K562 (cell line): ENCODE measurements at regions not wholly inside any gene's neighbourhood (a gene's known extent, or its start where the extent isn't known, plus 50 kb on each side); places are given as distances from the start of the nearest gene placed in this dataset.

Experiments used
- ATAC-seq: fragments of 200-7000 bp; cut with Tn5 transposase; 3 replicates; pipeline ENCODE4 v1.9.1; 2020; ENCODE audit warnings: moderate library complexity
- BruUV-seq: library from RNA; stranded (reverse); fragments of 400-500 nt; replicated peaks from 2 replicates; lab custom pipeline; 2021; lab: Mats Ljungman, UMichigan
- CTCF ChIA-PET: fragments of 300-600 bp; formaldehyde crosslinking; extraction: SDS; loops from one replicate; lab custom pipeline; 2021; ENCODE audit warnings: low intra/inter-chr PET ratio; lab: Yijun Ruan, JAX
- POLR2A ChIA-PET: fragments of 300-600, 350-650 bp; sonication (Branson Sonifier 250); formaldehyde crosslinking; extraction: SDS; loops from one replicate; lab custom pipeline; 2021; ENCODE audit warnings: antibody characterized with exemption, inconsistent platforms; lab: Yijun Ruan, JAX
- DNase-seq, 4 experiments: peaks; one replicate each; pipeline versions ENCODE4 v3.0.0 to v3.0.0-alpha.2; 2011 to 2018; ENCODE audit warnings: low spot score in 3 of 4, mixed read lengths in 3 of 4; ENCODE audit errors: extremely low read depth in 1 of 4
- FAIRE-seq: peaks from 2 replicates; lab custom pipeline; 2011; peaks lifted over from hg19 to GRCh38; lab: Jason Lieb, UNC
- H2AFZ ChIP-seq: 2 replicates; pipeline ENCODE4 v1.6.0; 2011; ENCODE audit warnings: low read depth, low read length, control low read depth, inconsistent platforms
- H3K27ac ChIP-seq: fragments of 200-600 bp; 3 replicates; pipeline ENCODE4 v1.8.0; 2011; ENCODE audit warnings: low read depth, mild to moderate bottlenecking, control low read depth, inconsistent platforms, low read length, moderate library complexity, mixed read lengths; ENCODE audit errors: extremely low read depth
- H3K27me3 ChIP-seq, 2 experiments: fragments of 300-600 bp in 1 of 2; 2 replicates in 1 of 2; 3 replicates in 1 of 2; pipeline versions ENCODE4 v1.6.0 to v1.8.0; 2011; ENCODE audit warnings: inconsistent platforms in 2 of 2, low read length in 2 of 2, mild to moderate bottlenecking in 1 of 2, mixed read lengths in 1 of 2, moderate library complexity in 1 of 2; ENCODE audit not compliant: control insufficient read depth in 2 of 2, insufficient read depth in 2 of 2
- H3K36me3 ChIP-seq: fragments of 300-600 bp; 3 replicates; pipeline ENCODE4 v1.8.0; 2011; ENCODE audit warnings: mild to moderate bottlenecking, low read length, inconsistent platforms; ENCODE audit not compliant: control insufficient read depth, insufficient read depth
- H3K4me1 ChIP-seq, 2 experiments: fragments of 200-600 bp in 1 of 2; replicated peaks in 1 of 2; 2 replicates in 1 of 2; 3 replicates in 1 of 2; pipeline versions ENCODE4 v1.5.1 to v1.8.0; 2011; ENCODE audit warnings: inconsistent platforms in 2 of 2, low read length in 2 of 2, mild to moderate bottlenecking in 1 of 2, mixed read lengths in 1 of 2, moderate library complexity in 1 of 2; ENCODE audit not compliant: control insufficient read depth in 2 of 2, insufficient read depth in 2 of 2
- H3K4me2 ChIP-seq: 2 replicates; pipeline ENCODE4 v1.6.1; 2011; ENCODE audit warnings: low read length, control low read depth, inconsistent platforms, mixed read lengths; ENCODE audit not compliant: insufficient read depth
- H3K4me3 ChIP-seq: fragments of 200-600 bp; sonication (generic), shearing (Covaris generic); 2 replicates; pipeline ENCODE4 v1.5.1; 2016; ENCODE audit warnings: control low read depth, inconsistent platforms
- H3K79me2 ChIP-seq: fragments of 200-600 bp; 3 replicates; pipeline ENCODE4 v1.8.0; 2011; ENCODE audit warnings: low read length, inconsistent platforms; ENCODE audit not compliant: control insufficient read depth, insufficient read depth
- H3K9ac ChIP-seq, 2 experiments: 2 replicates each; pipeline versions ENCODE4 v1.6.0 to v1.6.1; 2011; ENCODE audit warnings: low read depth in 2 of 2, low read length in 2 of 2, control low read depth in 1 of 2, inconsistent platforms in 1 of 2, mild to moderate bottlenecking in 1 of 2, mixed read lengths in 1 of 2; ENCODE audit not compliant: insufficient read depth in 1 of 2
- H3K9me1 ChIP-seq: one replicate; pipeline ENCODE4 v1.6.0; 2011; ENCODE audit warnings: inconsistent platforms, mild to moderate bottlenecking, low read length, moderate library complexity; ENCODE audit not compliant: control insufficient read depth, insufficient read depth
- H3K9me3 ChIP-seq: replicated peaks from 2 replicates; pipeline ENCODE4 v1.5.1; 2011; ENCODE audit warnings: low read depth, low read length, inconsistent platforms; ENCODE audit not compliant: control insufficient read depth, insufficient read depth
- H4K20me1 ChIP-seq: replicated peaks from 2 replicates; pipeline ENCODE4 v1.6.1; 2011; ENCODE audit warnings: low read length, inconsistent platforms, mixed read lengths; ENCODE audit not compliant: control insufficient read depth, insufficient read depth
- ARNT ChIP-seq, 2 experiments: fragments of 450-650 bp; IDR thresholded peaks; 2 replicates each; pipeline ENCODE4 v1.6.1; 2016; ENCODE audit warnings: mild to moderate bottlenecking in 1 of 2
- CBX8 ChIP-seq: fragments of 200-600 bp; sonication (generic); IDR thresholded peaks from 2 replicates; pipeline ENCODE4 v1.6.1; 2012; ENCODE audit warnings: borderline replicate concordance, mixed run types, low read depth, mild to moderate bottlenecking, moderate library complexity, mixed read lengths, low read length, control low read depth, inconsistent platforms; ENCODE audit not compliant: poor library complexity, severe bottlenecking; ENCODE audit errors: extremely low read depth
- DNMT1 ChIP-seq: fragments of 450-650 bp; IDR thresholded peaks from 2 replicates; pipeline ENCODE4 v1.6.1; 2016; ENCODE audit warnings: antibody characterized with exemption, mild to moderate bottlenecking
- EHMT2 ChIP-seq: fragments of 450-650 bp; IDR thresholded peaks from 2 replicates; pipeline ENCODE4 v1.6.1; 2018; ENCODE audit warnings: antibody characterized with exemption
- FOXA3 ChIP-seq, 2 experiments: fragments of 450-650 bp in 1 of 2; sonication (generic) in 1 of 2; formaldehyde crosslinking; IDR thresholded peaks in 1 of 2; conservative IDR thresholded peaks in 1 of 2; 2 replicates each; pipeline versions ENCODE4 v1.4.0 to v1.8.0; 2020 to 2022; ENCODE audit warnings: mild to moderate bottlenecking in 2 of 2, missing genetic modification reagents in 1 of 2
- FOXM1 ChIP-seq, 2 experiments: fragments of 450-650 bp in 1 of 2; sonication (generic) in 1 of 2; formaldehyde crosslinking in 1 of 2; IDR thresholded peaks; 2 replicates each; pipeline versions ENCODE4 v1.6.1 to v1.9.0; 2017 to 2022; ENCODE audit warnings: low read depth in 2 of 2, mild to moderate bottlenecking in 2 of 2, missing genetic modification reagents in 1 of 2, moderate library complexity in 1 of 2
- MLX ChIP-seq, 2 experiments: fragments of 450-650 bp in 1 of 2; sonication (generic) in 1 of 2; formaldehyde crosslinking; conservative IDR thresholded peaks; 2 replicates each; pipeline versions ENCODE4 v1.4.0 to v1.8.1; 2020 to 2022; ENCODE audit warnings: mild to moderate bottlenecking in 1 of 2, missing genetic modification reagents in 1 of 2
- MTA1 ChIP-seq: fragments of 450-650 bp; IDR thresholded peaks from 2 replicates; pipeline ENCODE4 v1.6.1; 2017; ENCODE audit warnings: borderline replicate concordance
- NFYB ChIP-seq: IDR thresholded peaks from 2 replicates; pipeline ENCODE4 v1.6.1; 2011; ENCODE audit warnings: mild to moderate bottlenecking, moderate library complexity; ENCODE audit not compliant: insufficient read length; ENCODE audit errors: extremely low read depth
- PYGO2 ChIP-seq: fragments of 450-650 bp; IDR thresholded peaks from 2 replicates; pipeline ENCODE4 v1.6.1; 2016; ENCODE audit warnings: mild to moderate bottlenecking, missing genetic modification characterization, moderate library complexity, missing compliant biosample characterization
- RERE ChIP-seq: sonication (generic); formaldehyde crosslinking; IDR thresholded peaks from 2 replicates; pipeline ENCODE4 v1.8.0; 2023; ENCODE audit warnings: missing genetic modification reagents, mild to moderate bottlenecking, borderline replicate concordance
- ZC3H11A ChIP-seq: IDR thresholded peaks from 2 replicates; pipeline ENCODE4 v1.6.1; 2012; ENCODE audit warnings: low read depth, low read length, improper control_type of control experiment
- ZNF384 ChIP-seq: IDR thresholded peaks from 2 replicates; pipeline ENCODE4 v1.6.1; 2012; ENCODE audit warnings: low read depth, low read length, improper control_type of control experiment
- WGBS: fragments of 100-300 bp; shearing (Covaris generic); methylation state at CpG from one replicate; pipeline ENCODE4 v1.1.6; 2016; ENCODE audit warnings: low coverage, mixed read lengths; ENCODE audit not compliant: insufficient coverage; ENCODE audit errors: missing lambda C conversion rate; 5-methylcytosine and 5-hydroxymethylcytosine counted together
- in situ Hi-C: fragments of 300-500 bp; cut with MboI; formaldehyde crosslinking; loops from 4 replicates; pipeline ENCODE4 v1.15.0; 2018; ENCODE audit warnings: inconsistent platforms, mixed read lengths
- intact Hi-C: fragments of 100-400 bp; cut with micrococcal nuclease; formaldehyde crosslinking; loops from 2 replicates; pipeline ENCODE4 v1.14.2; 2022

GRCh38 chr20:40491009-40491590, 197.9 kb downstream of the MAFB start:
- no peaks in the 10 kb centered on the region for H4K20me1 ChIP-seq
- in situ Hi-C loops, result no loop called here
- H3K9ac ChIP-seq, result no peak overlapping the region
- 1% methylated on average over 5 of the region's 5 CpGs for WGBS
- TF ChIP-seq NFYB, result no peak
- TF ChIP-seq EHMT2, result no peak
- TF ChIP-seq DNMT1, result no peak
- TF ChIP-seq ARNT (IDR thresholded peaks at IDR 0.05), result no peak
- no peak for TF ChIP-seq FOXA3 (CRISPR knock-in tag; conservative IDR thresholded peaks at IDR 0.05 in 1 of 2, IDR thresholded peaks at IDR 0.05 in 1 of 2)
- no peak for TF ChIP-seq ZNF384
- TF ChIP-seq FOXM1 (IDR thresholded peaks at IDR 0.05; ENCODE audit: low read depth), result no peak
- no peak for TF ChIP-seq FOXM1 (CRISPR knock-in tag; IDR thresholded peaks at IDR 0.05; ENCODE audit: low read depth)
- TF ChIP-seq ZC3H11A, result no peak
- TF ChIP-seq CBX8, result no peak
- no peak for TF ChIP-seq RERE (CRISPR knock-in tag)
- no peak for TF ChIP-seq MTA1
- no peak for TF ChIP-seq PYGO2 (tag)
- no peak for TF ChIP-seq MLX (CRISPR knock-in tag; conservative IDR thresholded peaks at IDR 0.05)
- no peaks in the 10 kb centered on the region for H3K4me1 ChIP-seq
- BruUV-seq, result no TSS peak
- H3K27ac ChIP-seq, result no peak overlapping the region
- intact Hi-C loops, result no loop called here
- H3K9me1 ChIP-seq, result no peaks in the 10 kb centered on the region
- no peak overlapping the region; the same call in 1 of the 2 replicates for H2AFZ ChIP-seq
- no peak overlapping the region for H3K4me2 ChIP-seq
- no peaks in the 10 kb centered on the region for H3K9me3 ChIP-seq
- no peak for FAIRE-seq
- CTCF ChIA-PET, result no interaction called here
- no peaks in the 10 kb centered on the region for H3K79me2 ChIP-seq
- H3K36me3 ChIP-seq, result no peaks in the 10 kb centered on the region
- no peak for ATAC-seq
- H3K27me3 ChIP-seq, result no peaks in the 10 kb centered on the region; a peak in 1 of 5 replicates
- POLR2A ChIA-PET, result interaction anchor here (0.6 to 0.7 kb wide), 2 partner anchors 178 to 959 kb away, joined by 3 read pairs; no protein-coding TSS in a partner anchor
- DNase-seq, result no peak
- no peak overlapping the region for H3K4me3 ChIP-seq
